ENCODE measurements at regions not wholly inside any gene's neighbourhood (a gene's known extent, or its start where the extent isn't known, plus 50 kb on each side); places are given as distances from the start of the nearest gene placed in this dataset.

- Histone ChIP-seq H3K36me3 (no peaks in the 10 kb centered on the region), H3K9me3 (no peaks in the 10 kb centered on the region), H3K27ac (no peak overlapping the region), H3K4me1 (no peaks in the 10 kb centered on the region), H3K27me3 (no peaks in the 10 kb centered on the region), H3K4me3 (no peak overlapping the region)
- TF ChIP-seq CTCF (IDR thresholded peaks at IDR 0.05): no peak
- intact Hi-C loops (cut with DNase I): no loop called here
- no peak for DNase-seq
- ATAC-seq: no peak
These were observed 94.6 kb upstream of the IQSEC1 start for GRCh38 chr3:13167829-13168228.

- ATAC-seq (no peak), DNase-seq (no peak)
- no peak overlapping the region for H3K27ac ChIP-seq
- no peak overlapping the region for H3K4me3 ChIP-seq
- H3K36me3 ChIP-seq: no peaks in the 10 kb centered on the region
- H3K27me3 ChIP-seq: no peaks in the 10 kb centered on the region
- intact Hi-C loops (cut with DNase I): no loop called here
- H3K9me3 ChIP-seq: no peaks in the 10 kb centered on the region
- TF ChIP-seq CTCF (IDR thresholded peaks at IDR 0.05): no peak
- H3K4me1 ChIP-seq: no peaks in the 10 kb centered on the region
These were observed 94.0 kb upstream of the IQSEC1 start for GRCh38 chr3:13167064-13167743.

GRCh38 chr3:13166243-13167063 is 93.2 kb upstream of the IQSEC1 start:
- Histone ChIP-seq H3K27ac (no peak overlapping the region), H3K4me1 (no peaks in the 10 kb centered on the region), H3K36me3 (no peaks in the 10 kb centered on the region), H3K27me3 (no peaks in the 10 kb centered on the region), H3K9me3 (no peaks in the 10 kb centered on the region), H3K4me3 (no peak overlapping the region)
- intact Hi-C loops (cut with DNase I): no loop called here
- ATAC-seq: no peak
- peak; percentile 40 for DNase-seq
- no peak for TF ChIP-seq CTCF (IDR thresholded peaks at IDR 0.05)

GRCh38 chr3:13165576-13165975 is 92.3 kb upstream of the IQSEC1 start:
- ATAC-seq (no peak), DNase-seq (no peak)
- TF ChIP-seq CTCF (IDR thresholded peaks at IDR 0.05): no peak
- Histone ChIP-seq H3K4me3 (no peak overlapping the region), H3K27me3 (no peaks in the 10 kb centered on the region), H3K36me3 (no peaks in the 10 kb centered on the region), H3K9me3 (no peaks in the 10 kb centered on the region), H3K4me1 (no peaks in the 10 kb centered on the region), H3K27ac (no peak overlapping the region)
- intact Hi-C loops (cut with DNase I): no loop called here

GRCh38 chr3:13164893-13165492 is 91.8 kb upstream of the IQSEC1 start:
- intact Hi-C loops (cut with DNase I): no loop called here
- Histone ChIP-seq H3K27me3 (no peaks in the 10 kb centered on the region), H3K9me3 (no peaks in the 10 kb centered on the region), H3K4me3 (no peak overlapping the region), H3K4me1 (no peaks in the 10 kb centered on the region), H3K36me3 (no peaks in the 10 kb centered on the region), H3K27ac (no peak overlapping the region)
- ATAC-seq (no peak), DNase-seq (no peak)
- no peak for TF ChIP-seq CTCF (IDR thresholded peaks at IDR 0.05)
